Fibroblast of pulmonary artery (primary cell): ENCODE measurements at regions not wholly inside any gene's neighbourhood (a gene's known extent, or its start where the extent isn't known, plus 50 kb on each side); places are given as distances from the start of the nearest gene placed in this dataset.

Experiments
- DNase-seq: peaks from one replicate; pipeline ENCODE4 v3.0.0-alpha.2; 2010; ENCODE audit warnings: low read depth
- H3K4me3 ChIP-seq: replicated peaks from 2 replicates; pipeline ENCODE4 v1.5.1; 2011; ENCODE audit warnings: low read depth, mild to moderate bottlenecking, control low read depth, low read length, moderate library complexity
- CTCF ChIP-seq: IDR thresholded peaks from 2 replicates; pipeline ENCODE4 v1.5.1; 2011; ENCODE audit warnings: mild to moderate bottlenecking, control low read depth, low read length, inconsistent platforms; ENCODE audit errors: missing control alignments

DNA sequence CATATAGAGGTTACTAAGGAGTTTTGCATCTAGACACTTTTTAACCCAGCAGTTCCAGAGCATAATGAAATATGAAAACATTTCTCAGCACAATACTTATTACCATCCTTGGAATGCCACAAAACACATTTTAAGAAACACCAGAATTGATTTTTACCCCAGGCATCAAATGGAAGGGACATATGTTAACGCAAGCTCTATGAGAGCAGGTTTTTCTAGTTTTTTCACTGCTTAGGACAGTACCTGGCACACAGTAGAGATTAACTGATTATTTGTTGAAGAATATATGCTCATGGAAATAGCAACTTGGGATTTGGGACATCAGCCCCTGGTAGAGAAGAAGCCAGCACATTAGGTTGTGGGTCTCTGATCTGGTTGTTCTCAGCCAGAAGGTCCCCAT, 67.0 kb upstream of the ARID5B start:
- no peak for DNase-seq
- TF ChIP-seq CTCF, result no peak
- no peak overlapping the region for H3K4me3 ChIP-seq

- peak overlapping the region; percentile 33 for H3K4me3 ChIP-seq
- DNase-seq, result peak; percentile 87
- peak; percentile 52 for TF ChIP-seq CTCF
Observed at GRCh38 chr10:61835069-61835945, 66.2 kb upstream of the ARID5B start.

GRCh38 chr10:61835946-61836887, 65.3 kb upstream of the ARID5B start:
- peak overlapping the region; percentile 33 for H3K4me3 ChIP-seq

DNA sequence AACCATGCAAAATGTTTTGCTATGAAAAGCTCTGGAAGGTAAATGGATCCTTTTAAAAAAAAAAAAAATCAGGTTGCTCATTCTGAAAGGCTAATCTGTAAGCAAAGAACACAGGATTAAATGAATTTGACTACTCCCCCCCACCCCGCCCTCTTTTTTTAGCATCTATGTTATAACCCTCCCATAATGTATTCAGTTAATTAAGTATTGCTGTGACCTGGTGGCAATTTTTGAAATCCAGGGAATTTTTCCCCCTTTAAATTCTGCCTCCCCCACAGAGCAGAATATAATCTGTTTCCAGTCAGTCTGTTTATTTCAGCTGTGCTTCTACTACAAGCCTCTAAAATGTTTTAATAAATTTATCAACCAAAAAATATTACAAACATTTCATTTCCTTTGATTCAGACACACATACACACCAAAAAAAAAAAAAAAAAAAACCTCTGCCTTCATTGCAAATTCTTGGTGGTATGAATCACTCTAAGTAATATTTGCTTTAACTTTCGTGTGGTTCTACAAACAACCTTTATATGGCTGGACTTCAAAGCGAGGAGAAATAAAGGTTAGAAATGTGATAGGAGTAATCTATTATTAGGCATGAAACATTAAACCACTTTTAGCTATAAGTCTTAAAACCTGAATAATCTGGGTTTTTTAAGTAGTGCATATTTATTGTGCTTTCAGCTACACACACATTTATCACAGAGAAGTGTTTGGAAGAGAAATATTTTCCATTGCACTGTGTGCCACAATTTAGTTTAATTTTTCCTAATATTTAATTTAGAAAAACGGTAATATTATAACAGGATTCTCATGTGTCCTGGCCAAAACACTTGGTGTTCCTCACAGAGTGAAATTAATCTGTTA, 64.4 kb upstream of the ARID5B start:
- TF ChIP-seq CTCF, result no peak
- no peak overlapping the region for H3K4me3 ChIP-seq
- DNase-seq, result peak; percentile 60

More at GRCh38 chr10:61835946-61836887, 65.3 kb upstream of the ARID5B start:
- peak; percentile 63 for DNase-seq
- no peak for TF ChIP-seq CTCF

DNA sequence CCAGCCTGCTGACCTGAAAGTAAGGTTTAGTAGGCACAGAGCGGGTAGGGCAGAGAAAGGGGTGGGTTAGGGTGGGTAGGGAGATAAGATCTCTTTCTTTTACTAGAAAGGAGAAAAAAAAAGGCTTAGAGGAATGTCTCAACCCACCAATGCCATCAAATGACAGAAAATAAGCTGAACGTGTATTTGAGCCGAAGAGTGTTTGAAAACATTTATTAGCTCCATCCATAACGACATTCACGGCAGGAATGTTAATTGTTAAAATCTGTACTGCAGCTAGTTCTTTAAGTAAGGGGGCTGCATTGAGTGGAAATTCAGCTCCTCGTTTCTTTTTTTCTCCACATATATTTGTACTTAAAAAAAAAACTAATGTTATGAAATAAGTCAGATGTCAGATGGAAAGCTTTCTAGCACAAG, 63.7 kb upstream of the ARID5B start:
- peak; percentile 12 for DNase-seq
- no peak overlapping the region for H3K4me3 ChIP-seq
- no peak for TF ChIP-seq CTCF

DNA sequence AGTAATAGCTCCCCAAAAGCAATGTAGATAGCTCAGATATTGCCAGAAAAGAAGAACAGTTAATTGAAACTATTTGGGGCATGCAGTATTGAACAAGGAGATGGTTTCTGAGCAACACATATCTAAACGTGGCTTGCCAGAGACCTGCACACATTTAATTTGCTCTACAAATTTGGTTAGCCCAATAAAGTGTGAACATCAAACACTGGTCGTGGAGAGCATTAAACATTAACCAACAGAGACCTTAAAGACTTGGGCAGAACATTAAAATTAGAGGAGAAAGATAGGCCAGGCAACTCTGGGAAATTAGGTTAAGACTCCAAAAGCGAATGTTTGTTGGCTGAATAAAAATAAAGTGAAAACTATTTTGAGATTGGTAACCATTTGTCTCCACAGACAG, 61.6 kb upstream of the ARID5B start:
- DNase-seq, result no peak
- no peak for TF ChIP-seq CTCF
- no peak overlapping the region for H3K4me3 ChIP-seq
